BE2C (cell line): ENCODE measurements at regions not wholly inside any gene's neighbourhood (a gene's known extent, or its start where the extent isn't known, plus 50 kb on each side); places are given as distances from the start of the nearest gene placed in this dataset.
"Not testable (repeated sequence)": the region's sequence is repeated elsewhere in the genome, so short reads cannot be mapped to it uniquely, and the experiment has no call there.

Experiments used
- DNase-seq: peaks from one replicate; pipeline ENCODE4 v3.0.0-alpha.2; 2020
- H3K27me3 ChIP-seq: fragments of 250-450 bp; sonication (Bioruptor Pico); 2 replicates; pipeline ENCODE4 v1.5.1; 2020; ENCODE audit warnings: mild to moderate bottlenecking
- H3K36me3 ChIP-seq: fragments of 250-450 bp; sonication (Bioruptor Pico); 2 replicates; pipeline ENCODE4 v1.5.1; 2020; ENCODE audit warnings: mild to moderate bottlenecking
- H3K4me1 ChIP-seq: fragments of 250-450 bp; sonication (Bioruptor Pico); 2 replicates; pipeline ENCODE4 v1.5.1; 2020
- H3K4me3 ChIP-seq: 2 replicates; pipeline ENCODE4 v1.5.1; 2011; ENCODE audit warnings: low read depth, low read length
- H3K9me3 ChIP-seq: fragments of 250-450 bp; sonication (Bioruptor Pico); 2 replicates; pipeline ENCODE4 v1.5.1; 2020
- CTCF ChIP-seq: IDR thresholded peaks from 2 replicates; pipeline ENCODE4 v1.5.1; 2012; ENCODE audit warnings: mild to moderate bottlenecking, low read depth, low read length

- Histone ChIP-seq H3K27me3 (no peaks in the 10 kb centered on the region), H3K36me3 (no peaks in the 10 kb centered on the region), H3K9me3 (no peaks in the 10 kb centered on the region), H3K4me1 (no peaks in the 10 kb centered on the region), H3K4me3 (no peak overlapping the region)
- DNase-seq = no peak
- no peak for TF ChIP-seq CTCF
Measured at GRCh38 chr6:140708441-140708840, 1334.0 kb upstream of the CITED2 start.

GRCh38 chr6:140704008-140704407, 1329.6 kb upstream of the CITED2 start:
- H3K9me3 ChIP-seq, H3K36me3 ChIP-seq, H3K27me3 ChIP-seq, H3K4me3 ChIP-seq, DNase-seq, H3K4me1 ChIP-seq: not testable (repeated sequence)

GRCh38 chr6:140697585-140697984, 1323.1 kb upstream of the CITED2 start:
- H3K9me3 ChIP-seq = no peaks in the 10 kb centered on the region
- H3K27me3 ChIP-seq = no peaks in the 10 kb centered on the region
- no peak for DNase-seq
- H3K4me3 ChIP-seq = no peak overlapping the region
- no peak for TF ChIP-seq CTCF
- no peaks in the 10 kb centered on the region for H3K4me1 ChIP-seq
- H3K36me3 ChIP-seq = no peaks in the 10 kb centered on the region

- no peak overlapping the region for H3K4me3 ChIP-seq
- DNase-seq = no peak
- H3K27me3 ChIP-seq = no peaks in the 10 kb centered on the region
- no peak for TF ChIP-seq CTCF
- H3K36me3 ChIP-seq = no peaks in the 10 kb centered on the region
- H3K4me1 ChIP-seq = no peaks in the 10 kb centered on the region
- H3K9me3 ChIP-seq = no peaks in the 10 kb centered on the region
Measured at GRCh38 chr6:140684776-140685550, 1310.5 kb upstream of the CITED2 start.

- no peak for TF ChIP-seq CTCF
- no peak for DNase-seq
Measured at GRCh38 chr6:140677781-140678528, 1303.5 kb upstream of the CITED2 start.

GRCh38 chr6:140671926-140672325, 1297.5 kb upstream of the CITED2 start:
- H3K4me3 ChIP-seq = no peak overlapping the region
- no peaks in the 10 kb centered on the region for H3K36me3 ChIP-seq
- no peaks in the 10 kb centered on the region for H3K27me3 ChIP-seq
- H3K9me3 ChIP-seq = no peaks in the 10 kb centered on the region
- no peak for DNase-seq
- no peaks in the 10 kb centered on the region for H3K4me1 ChIP-seq
- TF ChIP-seq CTCF = no peak

More at GRCh38 chr6:140677781-140678528, 1303.5 kb upstream of the CITED2 start:
- Histone ChIP-seq H3K4me1 (no peaks in the 10 kb centered on the region), H3K4me3 (no peak overlapping the region), H3K36me3 (no peaks in the 10 kb centered on the region), H3K27me3 (no peaks in the 10 kb centered on the region), H3K9me3 (no peaks in the 10 kb centered on the region)
